Panc1 (cell line): ENCODE measurements at regions not wholly inside any gene's neighbourhood (a gene's known extent, or its start where the extent isn't known, plus 50 kb on each side); places are given as distances from the start of the nearest gene placed in this dataset.

ENCODE experiments used
- ATAC-seq: fragments of 200-7000 bp; cut with Tn5 transposase; 2 replicates; pipeline ENCODE4 v1.9.1; 2020; ENCODE audit warnings: mild to moderate bottlenecking, moderate library complexity
- BruUV-seq: library from RNA; stranded (reverse); fragments of 400-500 nt; replicated peaks from 2 replicates; lab custom pipeline; 2021; lab: Mats Ljungman, UMichigan
- CTCF ChIA-PET: fragments of 300-600 bp; sonication (Branson Sonifier 250); formaldehyde crosslinking; loops from one replicate; lab custom pipeline; 2022; ENCODE audit warnings: antibody characterized with exemption; lab: Charles Lee
- POLR2A ChIA-PET: fragments of 300-600 bp; sonication (Branson Sonifier 250); formaldehyde crosslinking; loops from one replicate; lab custom pipeline; 2022; ENCODE audit warnings: antibody characterized with exemption; lab: Charles Lee
- DNase-seq: peaks from one replicate; pipeline ENCODE4 v3.0.0-alpha.2; 2010; ENCODE audit warnings: low read depth, low spot score
- H3K27ac ChIP-seq: 2 replicates; pipeline ENCODE4 v1.5.1; 2011; ENCODE audit warnings: mild to moderate bottlenecking, low read length, inconsistent platforms
- H3K27me3 ChIP-seq: fragments of 200-500 bp; sonication (Bioruptor generic); 2 replicates; pipeline ENCODE4 v1.6.0; 2014; ENCODE audit warnings: low read length, inconsistent platforms; ENCODE audit not compliant: control insufficient read depth, insufficient read depth
- H3K36me3 ChIP-seq: fragments of 200-500 bp; sonication (Bioruptor generic); 2 replicates; pipeline ENCODE4 v1.5.1; 2014; ENCODE audit warnings: inconsistent platforms, mild to moderate bottlenecking, low read length, moderate library complexity; ENCODE audit not compliant: control insufficient read depth, insufficient read depth
- H3K4me1 ChIP-seq: 2 replicates; pipeline ENCODE4 v1.5.1; 2011; ENCODE audit warnings: inconsistent platforms, mild to moderate bottlenecking, low read length, moderate library complexity; ENCODE audit not compliant: control insufficient read depth, insufficient read depth
- H3K4me3 ChIP-seq, 2 experiments: 2 replicates each; pipeline ENCODE4 v1.5.1; 2011 to 2012; ENCODE audit warnings: low read depth in 2 of 2, low read length in 2 of 2, mild to moderate bottlenecking in 2 of 2, inconsistent platforms in 1 of 2, moderate library complexity in 1 of 2
- H3K9me3 ChIP-seq: fragments of 200-500 bp; sonication (Bioruptor generic); 2 replicates; pipeline ENCODE4 v1.5.1; 2014; ENCODE audit warnings: low read depth, mild to moderate bottlenecking, inconsistent platforms, low read length, moderate library complexity; ENCODE audit not compliant: control insufficient read depth, insufficient read depth
- CTCF ChIP-seq: fragments of 450-650 bp; IDR thresholded peaks from 2 replicates; pipeline ENCODE4 v1.5.1; 2017; ENCODE audit warnings: mild to moderate bottlenecking
- POLR2AphosphoS5 ChIP-seq: IDR thresholded peaks from 2 replicates; pipeline ENCODE4 v1.6.1; 2012; ENCODE audit warnings: mild to moderate bottlenecking, low read depth, low read length, moderate library complexity
- REST ChIP-seq, 2 experiments: IDR thresholded peaks; 2 replicates each; pipeline ENCODE4 v1.6.1; 2011 to 2012; ENCODE audit warnings: low read depth in 2 of 2, control low read depth in 1 of 2, low read length in 1 of 2, mild to moderate bottlenecking in 1 of 2, moderate library complexity in 1 of 2; ENCODE audit not compliant: insufficient read depth in 1 of 2
- SIN3A ChIP-seq: IDR thresholded peaks from 2 replicates; pipeline ENCODE4 v1.6.1; 2012; ENCODE audit warnings: low read depth, mild to moderate bottlenecking, low read length, moderate library complexity, borderline replicate concordance; ENCODE audit not compliant: insufficient read depth
- TCF7L2 ChIP-seq: IDR thresholded peaks from 2 replicates; pipeline ENCODE4 v1.6.1; 2011; ENCODE audit warnings: mild to moderate bottlenecking, low read depth, low read length, inconsistent platforms
- in situ Hi-C: cut with HindIII; loops from 2 replicates; pipeline ENCODE4 v1.10.0; 2016; ENCODE audit warnings: low sequenced_read_pairs, low pct_unique_long_range_greater_than_20kb
- intact Hi-C: fragments of 100-400 bp; cut with micrococcal nuclease; formaldehyde crosslinking; loops from one replicate; pipeline ENCODE4 v1.10.0; 2022; ENCODE audit not compliant: unreplicated experiment

GRCh38 chr22:26898946-26899605 lies 241.7 kb downstream of the MIAT start:
- Histone ChIP-seq H3K27ac (no peak overlapping the region), H3K4me3 (no peak overlapping the region), H3K36me3 (no peaks in the 10 kb centered on the region), H3K27me3 (no peaks in the 10 kb centered on the region), H3K9me3 (no peaks in the 10 kb centered on the region), H3K4me1 (peaks cover 7% of the 10 kb centered on the region; the same call in 1 of the 2 replicates)
- in situ Hi-C loops: no loop called here
- intact Hi-C loops: no loop called here
- BruUV-seq: no TSS peak
- DNase-seq (no peak), ATAC-seq (no peak)
- CTCF ChIA-PET: no interaction called here
- POLR2A ChIA-PET: no interaction called here
- TF ChIP-seq TCF7L2 (no peak), CTCF (no peak)

GRCh38 chr22:26900787-26901186 lies 243.4 kb downstream of the MIAT start:
- Histone ChIP-seq H3K27me3 (no peaks in the 10 kb centered on the region), H3K27ac (no peak overlapping the region), H3K4me1 (0 out of 2 replicates have a peak, but pooled peaks cover 4% of the 10 kb centered on the region), H3K36me3 (no peaks in the 10 kb centered on the region), H3K4me3 (no peak overlapping the region), H3K9me3 (no peaks in the 10 kb centered on the region)
- intact Hi-C loops: no loop called here
- ChIA-PET CTCF (no interaction called here), POLR2A (no interaction called here)
- BruUV-seq: no TSS peak
- DNase-seq (no peak), ATAC-seq (no peak)
- in situ Hi-C loops: no loop called here
- TF ChIP-seq POLR2AphosphoS5: no peak
- no peak for TF ChIP-seq TCF7L2
- no peak for TF ChIP-seq SIN3A
- TF ChIP-seq REST (IDR thresholded peaks at IDR 0.05; ENCODE audit: insufficient read depth in 1 of 2, low read depth in 2 of 2, low read length in 1 of 2): no peak
- no peak for TF ChIP-seq CTCF
